ENCODE measurements at regions not wholly inside any gene's neighbourhood (a gene's known extent, or its start where the extent isn't known, plus 50 kb on each side); places are given as distances from the start of the nearest gene placed in this dataset.
A peak's percentile ranks its signal among the peaks of the same experiment; 100 is the strongest.

GRCh38 chr20:11672959-11673358 lies 244.7 kb upstream of the BTBD3 start:
- H3K27me3 ChIP-seq (ENCODE audit: control insufficient read depth in 3 of 3, insufficient read depth in 3 of 3, low read depth in 1 of 3, low read length in 3 of 3), result no peaks in the 10 kb centered on the region
- H2BK5ac ChIP-seq (ENCODE audit: low read length), result no peak overlapping the region
- no peak overlapping the region for H4K91ac ChIP-seq (ENCODE audit: low read depth, low read length, poor library complexity)
- no CpG with 5 or more reads among the region's 7 CpGs for WGBS, 2 donors (ENCODE audit: extremely low coverage in 2 of 2, insufficient read length in 2 of 2, insufficient replicate concordance in 1 of 2)
- H2BK12ac ChIP-seq (ENCODE audit: low read length), result no peak overlapping the region
- H2AFZ ChIP-seq (ENCODE audit: low read length), result no peak overlapping the region
- no peaks in the 10 kb centered on the region for H3K79me1 ChIP-seq (ENCODE audit: low read depth, low read length)
- H3K9ac ChIP-seq (ENCODE audit: low read depth, low read length, poor library complexity), result no peak overlapping the region
- H2BK120ac ChIP-seq (ENCODE audit: low read depth, low read length), result no peak overlapping the region
- no peak overlapping the region for H3K4ac ChIP-seq (ENCODE audit: low read length)
- no peak overlapping the region for H3K4me2 ChIP-seq (ENCODE audit: insufficient read depth, low read length, poor library complexity, severe bottlenecking)
- no peak overlapping the region for H3K23ac ChIP-seq (ENCODE audit: low read depth, low read length, poor library complexity)
- no peak overlapping the region for H3K27ac ChIP-seq (replicated peaks; ENCODE audit: low read length)
- H4K8ac ChIP-seq (ENCODE audit: low read depth, low read length), result no peak overlapping the region
- peaks cover 0 to 2% of the 10 kb centered on the region in 2 donors for H3K9me3 ChIP-seq (replicated peaks in 1 of 2; ENCODE audit: control insufficient read depth in 2 of 2, insufficient read depth in 1 of 2, low read depth in 1 of 2, low read length in 2 of 2)
- H2AK5ac ChIP-seq (ENCODE audit: low read depth, low read length), result no peak overlapping the region
- DNase-seq (ENCODE audit: low spot score), result no peak
- no peaks in the 10 kb centered on the region for H3K36me3 ChIP-seq (replicated peaks in 1 of 2; ENCODE audit: control insufficient read depth in 2 of 2, insufficient read depth in 2 of 2, low read length in 2 of 2)
- no peak overlapping the region for H3K4me3 ChIP-seq (ENCODE audit: low read length in 2 of 2)
- H3K4me1 ChIP-seq (ENCODE audit: control insufficient read depth in 2 of 2, insufficient read depth in 1 of 2, low read depth in 1 of 2, low read length in 2 of 2), result no peaks in the 10 kb centered on the region
- no peak overlapping the region for H3K14ac ChIP-seq (ENCODE audit: low read length)
- no peak overlapping the region for H3K18ac ChIP-seq (ENCODE audit: low read length)
- H2BK15ac ChIP-seq (ENCODE audit: low read length), result no peak overlapping the region

- no peak for DNase-seq (ENCODE audit: low spot score)
- Histone ChIP-seq H2AK5ac (ENCODE audit: low read depth, low read length) (no peak overlapping the region), H3K9ac (ENCODE audit: low read depth, low read length, poor library complexity) (no peak overlapping the region), H2BK12ac (ENCODE audit: low read length) (no peak overlapping the region), H4K91ac (ENCODE audit: low read depth, low read length, poor library complexity) (no peak overlapping the region), H3K18ac (ENCODE audit: low read length) (no peak overlapping the region), H3K23ac (ENCODE audit: low read depth, low read length, poor library complexity) (no peak overlapping the region), H3K4me2 (ENCODE audit: insufficient read depth, low read length, poor library complexity, severe bottlenecking) (no peak overlapping the region), H3K79me1 (ENCODE audit: low read depth, low read length) (no peaks in the 10 kb centered on the region), H2BK120ac (ENCODE audit: low read depth, low read length) (no peak overlapping the region), H3K27me3 (ENCODE audit: control insufficient read depth in 3 of 3, insufficient read depth in 3 of 3, low read depth in 1 of 3, low read length in 3 of 3) (no peaks in the 10 kb centered on the region), H2BK5ac (ENCODE audit: low read length) (no peak overlapping the region), H3K14ac (ENCODE audit: low read length) (no peak overlapping the region), H3K9me3 (replicated peaks in 1 of 2; ENCODE audit: control insufficient read depth in 2 of 2, insufficient read depth in 1 of 2, low read depth in 1 of 2, low read length in 2 of 2) (no peaks in the 10 kb centered on the region), H3K36me3 (replicated peaks in 1 of 2; ENCODE audit: control insufficient read depth in 2 of 2, insufficient read depth in 2 of 2, low read length in 2 of 2) (no peaks in the 10 kb centered on the region), H2AFZ (ENCODE audit: low read length) (no peak overlapping the region), H3K27ac (replicated peaks; ENCODE audit: low read length) (no peak overlapping the region), H3K4ac (ENCODE audit: low read length) (no peak overlapping the region), H3K4me1 (ENCODE audit: control insufficient read depth in 2 of 2, insufficient read depth in 1 of 2, low read depth in 1 of 2, low read length in 2 of 2) (no peaks in the 10 kb centered on the region), H2BK15ac (ENCODE audit: low read length) (no peak overlapping the region), H3K4me3 (ENCODE audit: low read length in 2 of 2) (no peak overlapping the region), H4K8ac (ENCODE audit: low read depth, low read length) (no peak overlapping the region)
- no CpG with 5 or more reads among the region's 13 CpGs for WGBS, 2 donors (ENCODE audit: extremely low coverage in 2 of 2, insufficient read length in 2 of 2, insufficient replicate concordance in 1 of 2)
These were observed 241.6 kb upstream of the BTBD3 start for GRCh38 chr20:11675920-11676629.

- no peak overlapping the region for H3K27ac ChIP-seq (replicated peaks; ENCODE audit: low read length)
These were observed 240.9 kb upstream of the BTBD3 start for GRCh38 chr20:11676630-11677287.

GRCh38 chr20:11677428-11677827 lies 240.3 kb upstream of the BTBD3 start:
- no peak for DNase-seq (ENCODE audit: low spot score)
- no peaks in the 10 kb centered on the region for H3K79me1 ChIP-seq (ENCODE audit: low read depth, low read length)
- no peak overlapping the region for H3K23ac ChIP-seq (ENCODE audit: low read depth, low read length, poor library complexity)
- no peak overlapping the region for H2BK12ac ChIP-seq (ENCODE audit: low read length)
- no peaks in the 10 kb centered on the region for H3K36me3 ChIP-seq (replicated peaks in 1 of 2; ENCODE audit: control insufficient read depth in 2 of 2, insufficient read depth in 2 of 2, low read length in 2 of 2)
- H2BK5ac ChIP-seq (ENCODE audit: low read length), result no peak overlapping the region
- H2AFZ ChIP-seq (ENCODE audit: low read length), result no peak overlapping the region
- H2BK120ac ChIP-seq (ENCODE audit: low read depth, low read length), result no peak overlapping the region
- no peaks in the 10 kb centered on the region for H3K9me3 ChIP-seq (replicated peaks in 1 of 2; ENCODE audit: control insufficient read depth in 2 of 2, insufficient read depth in 1 of 2, low read depth in 1 of 2, low read length in 2 of 2)
- no peak overlapping the region for H3K18ac ChIP-seq (ENCODE audit: low read length)
- no peak overlapping the region for H3K4ac ChIP-seq (ENCODE audit: low read length)
- no peaks in the 10 kb centered on the region for H3K27me3 ChIP-seq (ENCODE audit: control insufficient read depth in 3 of 3, insufficient read depth in 3 of 3, low read depth in 1 of 3, low read length in 3 of 3)
- no peak overlapping the region for H4K8ac ChIP-seq (ENCODE audit: low read depth, low read length)
- no peak overlapping the region for H2AK5ac ChIP-seq (ENCODE audit: low read depth, low read length)
- H2BK15ac ChIP-seq (ENCODE audit: low read length), result no peak overlapping the region
- H4K91ac ChIP-seq (ENCODE audit: low read depth, low read length, poor library complexity), result no peak overlapping the region
- no peaks in the 10 kb centered on the region for H3K4me1 ChIP-seq (ENCODE audit: control insufficient read depth in 2 of 2, insufficient read depth in 1 of 2, low read depth in 1 of 2, low read length in 2 of 2)
- no peak overlapping the region for H3K14ac ChIP-seq (ENCODE audit: low read length)
- H3K9ac ChIP-seq (ENCODE audit: low read depth, low read length, poor library complexity), result no peak overlapping the region
- no peak overlapping the region for H3K4me2 ChIP-seq (ENCODE audit: insufficient read depth, low read length, poor library complexity, severe bottlenecking)
- no peak overlapping the region for H3K4me3 ChIP-seq (ENCODE audit: low read length in 2 of 2)
- no peak overlapping the region for H3K27ac ChIP-seq (replicated peaks; ENCODE audit: low read length)
- whole genome bisulfite sequencing, 2 donors (ENCODE audit: extremely low coverage in 2 of 2, insufficient read length in 2 of 2, insufficient replicate concordance in 1 of 2), result no CpG with 5 or more reads among the region's 3 CpGs

More at GRCh38 chr20:11676630-11677287, 240.9 kb upstream of the BTBD3 start:
- no peaks in the 10 kb centered on the region for H3K27me3 ChIP-seq (ENCODE audit: control insufficient read depth in 3 of 3, insufficient read depth in 3 of 3, low read depth in 1 of 3, low read length in 3 of 3)
- H3K9ac ChIP-seq (ENCODE audit: low read depth, low read length, poor library complexity), result no peak overlapping the region
- H3K14ac ChIP-seq (ENCODE audit: low read length), result no peak overlapping the region
- H3K23ac ChIP-seq (ENCODE audit: low read depth, low read length, poor library complexity), result no peak overlapping the region
- H3K4me1 ChIP-seq (ENCODE audit: control insufficient read depth in 2 of 2, insufficient read depth in 1 of 2, low read depth in 1 of 2, low read length in 2 of 2), result no peaks in the 10 kb centered on the region
- no peak overlapping the region for H3K4ac ChIP-seq (ENCODE audit: low read length)
- H2BK5ac ChIP-seq (ENCODE audit: low read length), result no peak overlapping the region
- H3K4me3 ChIP-seq (ENCODE audit: low read length in 2 of 2), result no peak overlapping the region
- no CpG with 5 or more reads among the region's 2 CpGs for WGBS, 2 donors (ENCODE audit: extremely low coverage in 2 of 2, insufficient read length in 2 of 2, insufficient replicate concordance in 1 of 2)
- DNase-seq (ENCODE audit: low spot score), result peak; percentile 49
- H2BK12ac ChIP-seq (ENCODE audit: low read length), result no peak overlapping the region
- H3K79me1 ChIP-seq (ENCODE audit: low read depth, low read length), result no peaks in the 10 kb centered on the region
- no peak overlapping the region for H3K18ac ChIP-seq (ENCODE audit: low read length)
- no peak overlapping the region for H2AK5ac ChIP-seq (ENCODE audit: low read depth, low read length)
- no peaks in the 10 kb centered on the region for H3K36me3 ChIP-seq (replicated peaks in 1 of 2; ENCODE audit: control insufficient read depth in 2 of 2, insufficient read depth in 2 of 2, low read length in 2 of 2)
- H3K4me2 ChIP-seq (ENCODE audit: insufficient read depth, low read length, poor library complexity, severe bottlenecking), result no peak overlapping the region
- H4K8ac ChIP-seq (ENCODE audit: low read depth, low read length), result no peak overlapping the region
- no peak overlapping the region for H2AFZ ChIP-seq (ENCODE audit: low read length)
- H4K91ac ChIP-seq (ENCODE audit: low read depth, low read length, poor library complexity), result no peak overlapping the region
- no peaks in the 10 kb centered on the region for H3K9me3 ChIP-seq (replicated peaks in 1 of 2; ENCODE audit: control insufficient read depth in 2 of 2, insufficient read depth in 1 of 2, low read depth in 1 of 2, low read length in 2 of 2)
- H2BK120ac ChIP-seq (ENCODE audit: low read depth, low read length), result no peak overlapping the region
- H2BK15ac ChIP-seq (ENCODE audit: low read length), result no peak overlapping the region

Measured in neuronal stem cell (in vitro differentiated cells).